ENCODE measurements at regions not wholly inside any gene's neighbourhood (a gene's known extent, or its start where the extent isn't known, plus 50 kb on each side); places are given as distances from the start of the nearest gene placed in this dataset.

DNA sequence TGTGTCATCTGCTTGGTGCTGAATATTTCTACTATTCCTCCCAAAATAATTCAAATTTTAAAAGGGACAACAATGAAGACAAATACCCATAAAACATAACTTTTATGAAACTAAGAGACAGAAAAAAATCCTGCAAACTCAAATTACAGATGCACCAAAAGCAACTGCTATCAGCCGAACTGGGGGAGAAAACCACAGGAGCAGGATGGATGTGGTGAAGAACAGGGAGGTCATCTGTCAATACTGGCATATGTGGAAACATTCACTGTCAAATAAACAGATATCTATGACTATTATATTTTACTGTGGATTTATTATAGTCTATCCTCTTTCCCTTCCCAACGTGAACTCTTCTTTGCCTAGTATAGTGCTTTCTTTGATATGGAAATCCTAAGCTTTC, 53.3 kb upstream of the CPOX start:
- FAIRE-seq (no peak), DNase-seq (ENCODE audit: low spot score) (no peak), ATAC-seq (no peak)
- Histone ChIP-seq H3K9ac (ENCODE audit: insufficient read depth, low read depth, low read length) (no peak overlapping the region), H2AFZ (ENCODE audit: low read length) (no peak overlapping the region), H4K20me1 (ENCODE audit: insufficient read depth, low read length) (no peaks in the 10 kb centered on the region), H3K79me2 (ENCODE audit: insufficient read depth, low read length) (no peaks in the 10 kb centered on the region), H3K9me3 (ENCODE audit: low read length) (no peaks in the 10 kb centered on the region), H3K4me2 (ENCODE audit: low read depth, low read length) (no peak overlapping the region), H3K27ac (ENCODE audit: extremely low read length, insufficient read depth, low read length) (no peak overlapping the region), H3K4me1 (ENCODE audit: insufficient read depth, low read length) (peaks cover 7% of the 10 kb centered on the region; the same call in 1 of the 2 replicates), H3K36me3 (replicated peaks in 1 of 2; ENCODE audit: control insufficient read depth in 1 of 2, insufficient read depth in 2 of 2, low read length in 2 of 2) (no peaks in the 10 kb centered on the region), H3K27me3 (ENCODE audit: control insufficient read depth in 1 of 2, insufficient read depth in 2 of 2, low read length in 2 of 2) (peaks cover 1 to 3% of the 10 kb centered on the region in 2 experiments; a peak in 2 of 5 replicates), H3K4me3 (replicated peaks in 1 of 3; ENCODE audit: insufficient read depth in 1 of 3, low read depth in 2 of 3, low read length in 3 of 3) (no peak overlapping the region)
- CTCF ChIA-PET (ENCODE audit: low intra/inter-chr PET ratio, low total read pairs) = no interaction called here
- POLR2A ChIA-PET = no interaction called here
- 25% methylated on average over 2 of the region's 2 CpGs for WGBS (ENCODE audit: low lambda C conversion rate)
- BruUV-seq (replicated peaks) = no TSS peak
- in situ Hi-C loops (cut with HindIII; ENCODE audit: extremely low pct_ligation_motif_present, low pct_unique_long_range_greater_than_20kb) = no loop called here
- no peak for TF ChIP-seq KLF16 (CRISPR knock-in tag; IDR thresholded peaks at IDR 0.05)
- no peak for TF ChIP-seq POLR2AphosphoS2 (IDR thresholded peaks at IDR 0.05; ENCODE audit: low read depth, low read length)
- TF ChIP-seq SMC3 (IDR thresholded peaks at IDR 0.05; ENCODE audit: low read length) = no peak
- no peak for TF ChIP-seq FIP1L1 (IDR thresholded peaks at IDR 0.05; ENCODE audit: borderline replicate concordance, insufficient read depth, low read depth, low read length)
- no peak for TF ChIP-seq ZBTB14 (CRISPR knock-in tag; IDR thresholded peaks at IDR 0.05)
- TF ChIP-seq ZEB1 (IDR thresholded peaks at IDR 0.05; ENCODE audit: insufficient replicate concordance, low read depth) = no peak
- no peak for TF ChIP-seq MED13 (CRISPR knock-in tag; IDR thresholded peaks at IDR 0.05)
- no peak for TF ChIP-seq ZNF3 (CRISPR knock-in tag; IDR thresholded peaks at IDR 0.05)
- intact Hi-C loops (cut with micrococcal nuclease; ENCODE audit: unreplicated experiment) = no loop called here

DNA sequence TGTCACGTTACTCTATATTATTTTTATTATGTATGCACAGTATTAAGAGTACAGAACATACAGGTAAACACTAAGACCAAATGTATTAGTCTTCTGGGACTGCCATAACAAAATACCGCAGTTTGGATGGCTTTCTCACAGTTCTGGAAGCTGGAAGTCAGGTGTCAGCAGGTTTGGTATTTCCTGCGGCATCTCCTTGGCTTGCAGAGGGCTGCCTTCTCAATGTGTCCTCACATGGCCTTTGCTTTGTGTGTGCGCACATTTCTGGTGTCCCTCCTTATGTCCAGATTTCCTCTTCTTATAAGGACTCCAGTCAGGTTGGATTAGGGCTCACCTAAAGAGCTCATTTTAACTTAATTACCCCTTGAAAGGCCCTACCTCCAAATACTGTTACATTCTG, 53.8 kb upstream of the CPOX start:
- Histone ChIP-seq H3K9ac (ENCODE audit: insufficient read depth, low read depth, low read length) (no peak overlapping the region), H3K4me3 (replicated peaks in 1 of 3; ENCODE audit: insufficient read depth in 1 of 3, low read depth in 2 of 3, low read length in 3 of 3) (no peak overlapping the region), H2AFZ (ENCODE audit: low read length) (no peak overlapping the region), H3K4me2 (ENCODE audit: low read depth, low read length) (no peak overlapping the region), H3K9me3 (ENCODE audit: low read length) (no peaks in the 10 kb centered on the region), H3K27me3 (ENCODE audit: control insufficient read depth in 1 of 2, insufficient read depth in 2 of 2, low read length in 2 of 2) (peaks cover 1 to 3% of the 10 kb centered on the region in 2 experiments; a peak in 2 of 5 replicates), H4K20me1 (ENCODE audit: insufficient read depth, low read length) (no peaks in the 10 kb centered on the region), H3K4me1 (ENCODE audit: insufficient read depth, low read length) (0 out of 2 replicates have a peak, but pooled peaks cover 2% of the 10 kb centered on the region), H3K27ac (ENCODE audit: extremely low read length, insufficient read depth, low read length) (no peak overlapping the region), H3K36me3 (replicated peaks in 1 of 2; ENCODE audit: control insufficient read depth in 1 of 2, insufficient read depth in 2 of 2, low read length in 2 of 2) (no peaks in the 10 kb centered on the region), H3K79me2 (ENCODE audit: insufficient read depth, low read length) (no peaks in the 10 kb centered on the region)
- in situ Hi-C loops (cut with HindIII; ENCODE audit: extremely low pct_ligation_motif_present, low pct_unique_long_range_greater_than_20kb) (no loop called here), intact Hi-C loops (cut with micrococcal nuclease; ENCODE audit: unreplicated experiment) (no loop called here)
- no TSS peak for BruUV-seq (replicated peaks)
- no peak for TF ChIP-seq E2F1 (CRISPR knock-in tag; IDR thresholded peaks at IDR 0.05)
- no peak for TF ChIP-seq ZNF883 (CRISPR knock-in tag; IDR thresholded peaks at IDR 0.05; ENCODE audit: not compliant biosample characterization)
- no peak for TF ChIP-seq ZFP36 (IDR thresholded peaks at IDR 0.05; ENCODE audit: borderline replicate concordance, low read depth, low read length, partially characterized antibody)
- no peak for FAIRE-seq
- CTCF ChIA-PET (ENCODE audit: low intra/inter-chr PET ratio, low total read pairs) = no interaction called here
- 27% methylated on average over 4 of the region's 4 CpGs for WGBS (ENCODE audit: low lambda C conversion rate)
- no peak for ATAC-seq
- no peak for DNase-seq (ENCODE audit: low spot score)
- POLR2A ChIA-PET = no interaction called here

Data from HepG2 (cell line).